ENCODE measurements at regions not wholly inside any gene's neighbourhood (a gene's known extent, or its start where the extent isn't known, plus 50 kb on each side); places are given as distances from the start of the nearest gene placed in this dataset.

- no peak for DNase-seq
These were observed 376.3 kb upstream of the LCORL start for GRCh38 chr4:18397681-18398390.

DNA sequence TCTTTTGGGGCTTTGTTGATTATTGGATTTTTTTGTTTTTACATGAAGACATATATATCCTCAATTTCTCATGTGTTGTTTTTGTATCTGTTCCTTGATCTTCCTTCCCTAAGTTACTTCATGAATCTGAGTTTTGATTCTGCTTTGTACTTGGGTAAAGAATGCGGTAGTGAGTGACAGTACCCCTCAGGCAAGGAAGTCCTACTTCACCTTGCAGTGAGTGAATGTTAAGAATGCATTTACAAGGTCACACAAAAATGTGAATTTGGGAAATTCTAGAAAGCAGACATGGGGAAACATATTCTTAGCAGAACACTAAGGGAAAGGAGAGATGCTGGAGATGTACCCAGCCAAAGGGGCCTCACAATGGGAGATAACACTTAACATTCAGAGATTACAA, 373.1 kb upstream of the LCORL start:
- DNase-seq: no peak

DNA sequence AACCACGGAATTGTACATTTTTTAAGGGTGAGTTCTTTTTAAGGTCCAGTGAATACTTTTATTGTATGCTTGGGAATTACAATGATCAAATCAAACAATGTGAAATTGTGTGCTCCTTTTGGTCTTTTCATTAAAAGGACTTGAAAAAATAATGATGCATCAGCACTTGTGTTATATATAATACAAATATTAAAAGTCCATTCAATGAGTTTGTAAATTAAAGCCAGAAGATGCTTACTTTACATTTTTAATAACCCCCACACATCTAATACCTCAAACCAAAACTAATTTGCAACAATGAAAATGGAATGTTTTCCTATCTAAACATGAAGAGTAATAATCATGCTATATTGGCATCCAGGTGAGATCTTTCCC, 369.8 kb upstream of the LCORL start:
- no peak for DNase-seq

DNA sequence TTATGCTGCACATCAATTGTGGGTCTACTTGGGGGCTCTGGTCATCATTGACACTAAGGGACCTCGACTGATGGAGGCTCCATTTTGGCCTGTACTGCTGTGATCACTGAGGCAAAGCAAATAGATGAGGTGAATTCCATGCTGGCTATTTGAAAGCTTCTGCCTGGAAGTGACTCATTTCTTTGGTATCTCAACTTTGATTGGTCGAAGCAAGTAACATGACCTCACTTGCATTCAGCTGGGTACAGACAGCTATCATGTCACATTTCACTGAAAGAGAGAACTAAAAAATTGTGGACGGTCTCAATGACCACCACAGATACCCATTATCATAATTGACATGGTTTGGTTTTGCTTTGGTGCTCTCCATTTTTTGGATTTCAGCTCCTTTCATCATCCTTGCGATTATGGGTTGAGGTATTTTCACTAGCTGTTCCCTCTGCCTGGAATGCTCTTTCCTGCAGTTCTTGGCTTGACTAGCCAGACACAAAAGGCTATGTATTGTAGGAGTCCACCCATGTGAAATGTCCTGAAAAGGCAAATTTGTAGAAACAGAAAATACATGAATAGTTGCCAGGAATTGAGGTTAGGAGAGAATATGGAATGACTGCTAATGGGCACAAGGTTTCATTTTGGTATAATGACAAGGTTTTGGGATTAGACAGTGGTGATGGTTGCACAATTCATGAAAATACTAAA, 369.2 kb upstream of the LCORL start:
- DNase-seq: no peak

DNA sequence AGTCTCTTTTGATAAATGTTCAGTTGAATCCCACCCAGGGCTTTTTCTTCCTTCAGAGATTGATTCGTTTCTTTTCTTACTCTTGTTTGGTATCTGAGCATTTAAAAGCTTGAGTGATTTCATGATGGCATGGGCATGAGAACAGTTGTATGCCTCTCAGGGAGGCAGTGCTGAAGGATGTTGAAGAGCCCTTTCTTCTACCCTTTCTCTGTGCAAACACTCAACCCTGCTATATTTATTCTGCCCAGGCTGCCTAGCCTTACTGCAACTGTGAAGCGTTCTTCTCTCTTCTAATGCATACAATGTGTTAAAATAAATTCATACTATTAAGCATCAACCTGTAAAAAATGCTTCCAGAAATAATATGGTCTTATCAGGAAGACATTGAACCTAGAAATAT, 367.6 kb upstream of the LCORL start:
- no peak for DNase-seq

DNA sequence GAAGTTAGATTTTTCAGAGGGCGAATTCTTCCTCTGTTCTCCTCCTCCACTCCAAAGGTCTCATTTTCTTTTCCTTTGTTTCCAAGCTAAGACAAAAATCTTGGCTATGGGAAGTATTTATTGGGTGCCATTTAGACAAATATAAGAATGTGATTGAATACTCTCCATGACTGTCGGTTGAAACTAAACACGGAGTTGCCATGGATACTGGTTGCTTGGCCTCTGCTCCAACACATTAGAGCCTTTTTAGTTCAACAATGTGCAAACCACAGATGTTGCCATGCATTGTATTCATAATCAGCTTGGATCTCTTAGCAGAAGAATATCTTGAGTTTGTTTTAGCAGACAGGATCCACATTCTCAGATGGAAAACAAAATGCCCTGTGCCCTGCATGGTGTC, 366.5 kb upstream of the LCORL start:
- no peak for DNase-seq

- no peak for DNase-seq
These were observed 359.6 kb upstream of the LCORL start for GRCh38 chr4:18381186-18381585.

DNA sequence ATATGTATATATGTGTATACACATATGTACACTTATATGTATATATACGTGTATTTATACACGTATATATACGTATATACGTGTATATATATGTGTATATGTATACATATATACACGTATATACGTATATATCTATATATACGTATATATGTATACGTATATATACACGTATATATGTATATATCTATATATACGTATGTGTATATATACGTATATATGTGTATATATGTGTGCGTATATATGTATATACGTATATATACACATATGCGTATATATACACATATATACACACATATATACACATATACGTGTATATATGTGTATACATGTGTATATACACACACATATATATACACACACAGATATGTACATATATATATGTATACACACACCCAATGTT, 348.0 kb upstream of the LCORL start:
- no peak for DNase-seq

DNA sequence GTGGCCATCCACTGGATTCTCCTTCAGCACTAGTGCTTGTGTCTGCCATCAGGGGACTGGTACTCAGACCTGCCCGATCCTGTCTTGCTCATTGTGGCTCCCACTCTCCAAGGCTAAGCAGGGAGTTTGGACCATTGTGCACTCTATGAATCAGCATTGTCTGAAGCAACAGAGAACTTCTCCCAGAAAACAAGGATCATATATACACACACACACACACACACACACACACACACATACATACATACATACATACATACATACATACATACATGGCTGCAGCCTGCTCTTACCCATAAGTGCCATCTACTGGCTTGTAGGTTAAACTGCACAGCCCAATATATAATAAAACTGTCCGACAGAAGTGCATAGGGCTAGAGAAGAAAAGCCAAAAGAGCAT, 345.3 kb upstream of the LCORL start:
- peak in 1 of 2 donors; percentile 24 for DNase-seq

DNA sequence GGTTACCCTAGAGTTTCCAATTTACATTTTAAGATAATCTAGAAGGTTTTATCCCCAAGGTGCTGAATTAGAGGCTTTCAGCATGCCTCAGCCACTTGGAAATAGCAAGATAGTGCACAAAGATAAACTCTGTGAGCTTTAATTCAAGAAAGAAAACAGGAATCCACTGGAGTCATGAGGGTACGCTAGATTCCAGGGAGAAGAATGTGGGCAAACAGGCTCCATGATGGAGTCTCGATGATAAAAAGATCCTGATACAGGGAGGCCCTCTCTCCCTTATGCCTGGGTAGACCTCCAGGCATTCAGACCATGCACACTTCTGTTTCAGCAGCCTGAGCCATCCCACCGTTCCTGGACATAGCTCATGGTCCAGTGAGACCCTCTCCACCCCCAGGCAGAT, 344.6 kb upstream of the LCORL start:
- no peak for DNase-seq

DNA sequence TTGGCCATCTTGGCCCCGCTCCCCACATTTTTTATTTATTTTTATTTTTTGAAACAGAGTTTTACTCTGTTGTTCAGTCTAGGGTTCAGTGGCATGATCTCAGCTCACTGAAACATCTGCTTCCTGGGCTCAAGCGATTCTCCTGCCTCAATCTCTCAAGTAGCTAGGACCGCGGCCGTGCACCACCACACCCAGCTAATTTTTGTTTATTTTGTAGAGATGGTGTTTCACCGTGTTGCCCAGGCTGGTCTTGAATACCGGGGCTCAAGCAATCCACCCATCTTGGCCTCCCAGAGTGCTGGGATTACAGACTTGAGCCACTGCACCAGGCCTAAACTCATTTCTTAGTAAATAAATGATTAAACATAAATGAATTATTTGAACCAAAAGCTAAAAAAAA, 322.0 kb upstream of the LCORL start:
- DNase-seq: no peak

DNA sequence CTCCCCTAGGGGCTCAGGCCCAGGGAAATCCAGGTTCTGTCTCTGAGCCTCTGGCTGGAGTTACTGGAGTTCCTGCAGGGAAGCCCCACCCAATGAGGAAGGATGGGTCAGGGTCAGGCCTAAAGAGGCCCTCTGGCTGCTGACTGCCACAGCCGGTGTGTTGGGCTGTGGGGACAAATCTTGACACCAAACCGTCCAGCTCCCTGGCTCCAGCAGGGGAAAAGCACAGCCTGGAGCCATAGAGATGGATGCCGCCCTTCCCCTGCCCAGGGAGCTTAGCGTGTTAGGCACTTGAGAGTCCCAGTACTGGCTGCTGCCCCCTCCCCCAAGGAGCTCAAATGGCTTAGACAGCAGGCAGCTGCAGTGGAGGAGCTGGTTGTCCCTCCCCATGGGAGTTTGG, 321.3 kb upstream of the LCORL start:
- no peak for DNase-seq

DNA sequence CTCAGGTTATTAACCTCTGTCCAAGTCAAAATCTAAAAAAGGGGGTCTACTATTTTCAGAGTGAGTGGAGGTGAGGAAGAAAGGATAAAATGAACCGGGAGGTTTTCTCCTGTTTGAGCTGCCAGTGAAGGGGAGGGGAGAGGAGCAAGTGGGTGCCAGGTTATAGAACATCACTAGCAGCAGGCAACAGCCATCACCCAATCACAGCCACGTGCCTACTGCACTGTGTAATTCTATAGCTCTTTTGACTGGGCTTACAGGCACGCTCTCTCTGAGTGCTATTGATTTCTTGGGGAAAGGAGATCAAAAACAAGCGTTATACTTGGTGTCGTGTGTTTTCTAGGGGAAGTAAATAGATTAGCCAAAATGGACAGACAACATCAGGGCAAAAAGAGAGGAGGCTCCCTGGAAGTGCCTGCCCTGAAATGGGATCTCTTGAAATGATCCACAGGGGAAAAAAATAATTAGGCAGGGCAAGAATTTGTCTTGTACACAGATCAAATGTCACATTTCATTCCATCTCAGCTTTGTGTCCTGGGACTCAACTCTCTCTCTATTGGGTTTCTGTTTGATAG, 300.5 kb upstream of the LCORL start:
- no peak for DNase-seq

DNA sequence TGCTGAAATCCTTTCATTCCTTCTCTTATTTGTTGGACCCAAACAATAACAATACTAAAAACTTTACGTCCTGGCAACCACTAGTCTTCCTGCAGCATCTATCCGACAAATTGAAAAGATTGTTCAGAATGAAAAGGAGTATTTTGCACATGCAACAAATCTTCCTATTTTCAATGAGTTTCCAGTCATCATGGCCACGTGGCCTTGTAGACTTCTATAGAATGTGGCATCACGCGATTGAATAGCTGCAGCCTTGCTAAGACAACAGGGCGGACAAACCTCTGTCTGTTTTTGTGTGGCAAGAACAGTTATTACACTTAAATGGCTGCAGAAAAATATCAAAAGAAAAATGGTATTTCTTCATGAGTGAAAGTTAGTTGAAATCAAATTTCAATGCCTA, 297.9 kb upstream of the LCORL start:
- no peak for DNase-seq

- DNase-seq: no peak
These were observed 297.3 kb upstream of the LCORL start for GRCh38 chr4:18318682-18319388.

DNA sequence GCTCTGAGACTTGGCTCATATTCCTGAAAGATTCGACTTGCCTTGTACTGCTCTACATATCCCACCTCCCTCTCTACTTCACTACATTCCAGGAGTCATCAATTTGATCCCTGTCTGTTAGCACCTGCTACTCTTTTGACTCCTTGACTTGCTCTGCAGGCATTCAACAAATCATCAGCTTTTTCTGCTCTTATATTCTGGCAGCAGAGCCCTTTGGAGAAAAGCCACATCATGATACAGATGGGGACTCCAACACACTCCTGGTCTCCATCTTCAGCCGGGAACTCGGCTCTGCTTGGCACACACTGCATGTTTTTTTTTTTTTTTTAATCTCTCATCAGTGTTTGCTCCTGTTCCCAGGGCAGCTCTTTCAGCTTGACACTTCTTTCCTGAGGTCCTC, 293.2 kb upstream of the LCORL start:
- no peak for DNase-seq

- DNase-seq: no peak
These were observed 276.1 kb upstream of the LCORL start for GRCh38 chr4:18297684-18298083.

- DNase-seq: no peak
These were observed 274.9 kb upstream of the LCORL start for GRCh38 chr4:18296411-18296810.

DNA sequence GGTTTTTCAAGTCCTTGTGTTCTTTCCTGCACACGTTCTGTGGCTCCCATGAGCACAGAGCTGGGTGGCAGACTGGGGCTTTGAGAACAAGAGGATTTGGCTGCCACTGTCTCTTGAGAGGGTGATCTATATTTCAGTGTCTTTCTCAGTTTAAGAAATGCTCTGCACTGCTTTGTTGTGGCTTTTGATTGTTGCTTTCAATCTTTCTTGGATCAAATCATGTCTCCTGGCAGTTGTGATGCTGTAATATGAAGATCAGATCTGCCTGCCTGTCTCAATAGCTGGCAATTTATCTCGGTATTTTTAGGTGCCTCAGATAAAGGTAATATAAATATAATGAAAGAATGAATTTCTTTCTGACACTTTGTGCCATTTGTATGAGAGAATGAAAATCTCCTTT, 273.3 kb upstream of the LCORL start:
- DNase-seq: no peak

DNA sequence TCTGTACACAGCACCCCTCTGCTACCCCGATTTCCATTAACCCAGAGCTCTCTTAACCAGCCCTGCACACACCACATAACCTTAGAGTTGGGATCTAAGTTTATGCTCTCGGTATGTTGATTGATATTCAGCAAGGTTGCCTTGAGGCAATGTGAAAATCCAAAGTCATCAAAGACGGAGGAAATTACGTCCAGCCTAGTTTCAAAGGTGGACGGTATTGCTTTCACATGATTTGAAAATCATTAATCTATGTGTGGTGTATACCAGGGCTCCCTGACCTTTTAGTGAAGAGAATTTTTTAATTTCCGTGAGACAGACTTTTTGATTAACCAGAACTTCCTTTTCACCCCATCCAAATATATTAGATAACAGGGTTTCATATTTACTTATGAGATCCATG, 272.5 kb upstream of the LCORL start:
- DNase-seq: no peak

GRCh38 chr4:18292411-18292810, 270.9 kb upstream of the LCORL start:
- no peak for DNase-seq

GRCh38 chr4:18291981-18292380, 270.4 kb upstream of the LCORL start:
- DNase-seq: no peak

GRCh38 chr4:18291256-18291655, 269.7 kb upstream of the LCORL start:
- DNase-seq: no peak

DNA sequence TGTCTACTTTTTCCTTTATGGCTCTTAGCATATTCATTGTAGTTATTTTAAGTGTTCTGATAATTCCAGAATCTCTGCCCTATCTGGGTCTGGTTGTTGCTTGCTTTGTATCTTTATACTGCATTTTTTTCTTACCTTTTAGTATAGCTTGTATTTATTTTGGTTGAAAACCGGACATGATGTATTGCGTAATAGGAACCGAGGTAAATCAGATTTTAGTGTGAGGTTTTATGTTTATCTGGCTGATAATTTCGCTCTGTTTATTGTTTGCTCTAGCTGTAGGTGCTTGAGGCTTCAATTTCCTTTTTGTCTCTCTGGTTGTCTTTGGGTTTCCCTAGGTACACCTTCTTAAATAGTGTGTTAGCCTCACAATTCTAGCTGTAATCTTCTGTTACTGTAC, 263.8 kb upstream of the LCORL start:
- DNase-seq: no peak
